ENCODE measurements at regions not wholly inside any gene's neighbourhood (a gene's known extent, or its start where the extent isn't known, plus 50 kb on each side); places are given as distances from the start of the nearest gene placed in this dataset.

GRCh38 chr6:3663081-3663480 lies 88.4 kb downstream of the PXDC1 start:
- TF ChIP-seq CTCF (IDR thresholded peaks at IDR 0.05) (no peak), POLR2A (IDR thresholded peaks at IDR 0.05) (no peak)
